ENCODE measurements at regions not wholly inside any gene's neighbourhood (a gene's known extent, or its start where the extent isn't known, plus 50 kb on each side); places are given as distances from the start of the nearest gene placed in this dataset.

DNA sequence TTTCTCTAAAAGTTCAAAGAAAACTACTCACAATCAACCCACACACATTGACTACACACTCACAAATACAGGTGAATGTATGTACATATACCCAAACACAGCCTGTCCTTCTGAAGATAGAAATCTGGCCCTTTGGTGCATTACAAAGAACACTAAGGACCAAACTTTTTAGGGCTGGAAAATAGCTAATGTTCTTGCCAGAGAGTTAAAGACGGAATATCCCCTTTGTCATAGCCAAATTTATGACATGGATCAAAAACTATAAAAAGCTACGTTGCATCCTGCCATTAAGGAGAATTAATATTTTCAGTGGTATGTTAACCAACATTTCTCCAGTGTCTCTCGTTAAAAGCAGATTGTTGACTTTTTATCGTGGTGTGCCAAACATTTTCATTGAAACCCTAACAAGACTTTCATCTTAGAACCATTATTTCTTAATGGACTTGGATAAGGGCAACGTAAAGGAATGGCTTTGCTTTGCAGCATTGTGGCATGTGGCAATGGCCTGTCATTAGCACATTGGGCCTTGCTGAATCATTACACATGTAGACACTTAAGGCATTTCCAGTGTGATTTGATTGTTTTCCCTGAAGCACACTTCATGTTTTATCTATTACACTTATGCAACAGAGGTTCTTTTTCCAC lies 150.9 kb upstream of the MEOX2 start:
- no peaks in the 10 kb centered on the region for H3F3A ChIP-seq (replicated peaks; ENCODE audit: low read depth)
- no peak overlapping the region for H3K4me2 ChIP-seq
- no peak overlapping the region for H3K27ac ChIP-seq (ENCODE audit: low read depth)
- H3K4me3 ChIP-seq, result no peak overlapping the region
- peaks cover 10% of the 10 kb centered on the region for H3K4me1 ChIP-seq (ENCODE audit: insufficient read depth)
- Mint-ChIP-seq H3K4me3 (no peak overlapping the region), H3K27me3 (ENCODE audit: insufficient read depth, low read depth, poor library complexity) (no peaks in the 10 kb centered on the region), H3K36me3 (ENCODE audit: low read depth) (no peaks in the 10 kb centered on the region), H3K9me3 (no peaks in the 10 kb centered on the region), H3K27ac (no peak overlapping the region), H3K4me1 (peaks cover 31% of the 10 kb centered on the region; the same call in 2 of the 3 replicates)
- no peak for ATAC-seq
- H3K27me3 ChIP-seq (ENCODE audit: insufficient read depth), result no peaks in the 10 kb centered on the region
- H2AFZ ChIP-seq, result no peak overlapping the region
- no peaks in the 10 kb centered on the region for H4K20me1 ChIP-seq (replicated peaks; ENCODE audit: insufficient read depth)
- no peak for DNase-seq (ENCODE audit: low spot score)
- no peaks in the 10 kb centered on the region for H3K36me3 ChIP-seq (ENCODE audit: insufficient read depth)
- H3K79me2 ChIP-seq (replicated peaks; ENCODE audit: insufficient read depth), result no peaks in the 10 kb centered on the region
- H3K9me2 ChIP-seq (ENCODE audit: insufficient read depth), result no peaks in the 10 kb centered on the region
- TF ChIP-seq, protein P1, sequence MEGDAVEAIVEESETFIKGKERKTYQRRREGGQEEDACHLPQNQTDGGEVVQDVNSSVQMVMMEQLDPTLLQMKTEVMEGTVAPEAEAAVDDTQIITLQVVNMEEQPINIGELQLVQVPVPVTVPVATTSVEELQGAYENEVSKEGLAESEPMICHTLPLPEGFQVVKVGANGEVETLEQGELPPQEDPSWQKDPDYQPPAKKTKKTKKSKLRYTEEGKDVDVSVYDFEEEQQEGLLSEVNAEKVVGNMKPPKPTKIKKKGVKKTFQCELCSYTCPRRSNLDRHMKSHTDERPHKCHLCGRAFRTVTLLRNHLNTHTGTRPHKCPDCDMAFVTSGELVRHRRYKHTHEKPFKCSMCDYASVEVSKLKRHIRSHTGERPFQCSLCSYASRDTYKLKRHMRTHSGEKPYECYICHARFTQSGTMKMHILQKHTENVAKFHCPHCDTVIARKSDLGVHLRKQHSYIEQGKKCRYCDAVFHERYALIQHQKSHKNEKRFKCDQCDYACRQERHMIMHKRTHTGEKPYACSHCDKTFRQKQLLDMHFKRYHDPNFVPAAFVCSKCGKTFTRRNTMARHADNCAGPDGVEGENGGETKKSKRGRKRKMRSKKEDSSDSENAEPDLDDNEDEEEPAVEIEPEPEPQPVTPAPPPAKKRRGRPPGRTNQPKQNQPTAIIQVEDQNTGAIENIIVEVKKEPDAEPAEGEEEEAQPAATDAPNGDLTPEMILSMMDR (conservative IDR thresholded peaks at IDR 0.05; ENCODE audit: low read depth in 2 of 2), result no peak
- TF ChIP-seq EZH2 (IDR thresholded peaks at IDR 0.05; ENCODE audit: low read depth, unreplicated experiment) (no peak), NANOG (IDR thresholded peaks at IDR 0.05; ENCODE audit: borderline replicate concordance) (no peak), CREB1 (CRISPR knock-in tag; IDR thresholded peaks at IDR 0.05; ENCODE audit: low read depth) (no peak), STAT1 (IDR thresholded peaks at IDR 0.05; ENCODE audit: unreplicated experiment) (no peak), ZNF331 (CRISPR knock-in tag; IDR thresholded peaks at IDR 0.05; ENCODE audit: low read depth) (no peak)

DNA sequence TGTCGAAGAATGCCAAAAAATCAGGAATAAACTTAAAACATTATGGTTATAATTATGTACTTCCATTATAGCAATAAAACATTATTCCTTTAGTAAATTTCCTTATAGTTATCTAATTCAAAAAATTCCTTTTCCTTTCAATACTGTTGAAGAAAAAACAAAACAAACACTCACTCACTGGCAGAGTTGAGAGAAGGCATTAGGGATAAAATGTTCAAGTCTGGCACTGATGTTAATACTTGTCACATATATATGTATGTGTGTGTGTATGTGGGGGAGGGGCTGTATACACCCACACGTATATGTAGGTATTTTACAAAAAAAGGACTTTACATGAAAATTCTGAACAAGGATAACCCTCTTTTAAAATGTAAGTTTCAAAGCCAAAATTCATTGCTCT lies 150.2 kb upstream of the MEOX2 start:
- H4K20me1 ChIP-seq (replicated peaks; ENCODE audit: insufficient read depth), result no peaks in the 10 kb centered on the region
- DNase-seq (ENCODE audit: low spot score), result no peak
- no peak overlapping the region for H3K4me3 Mint-ChIP-seq
- no peaks in the 10 kb centered on the region for H3K27me3 ChIP-seq (ENCODE audit: insufficient read depth)
- H3K9me3 Mint-ChIP-seq, result no peaks in the 10 kb centered on the region
- no peak for TF ChIP-seq ZNF114 (CRISPR knock-in tag; IDR thresholded peaks at IDR 0.05)
- TF ChIP-seq, protein P2, sequence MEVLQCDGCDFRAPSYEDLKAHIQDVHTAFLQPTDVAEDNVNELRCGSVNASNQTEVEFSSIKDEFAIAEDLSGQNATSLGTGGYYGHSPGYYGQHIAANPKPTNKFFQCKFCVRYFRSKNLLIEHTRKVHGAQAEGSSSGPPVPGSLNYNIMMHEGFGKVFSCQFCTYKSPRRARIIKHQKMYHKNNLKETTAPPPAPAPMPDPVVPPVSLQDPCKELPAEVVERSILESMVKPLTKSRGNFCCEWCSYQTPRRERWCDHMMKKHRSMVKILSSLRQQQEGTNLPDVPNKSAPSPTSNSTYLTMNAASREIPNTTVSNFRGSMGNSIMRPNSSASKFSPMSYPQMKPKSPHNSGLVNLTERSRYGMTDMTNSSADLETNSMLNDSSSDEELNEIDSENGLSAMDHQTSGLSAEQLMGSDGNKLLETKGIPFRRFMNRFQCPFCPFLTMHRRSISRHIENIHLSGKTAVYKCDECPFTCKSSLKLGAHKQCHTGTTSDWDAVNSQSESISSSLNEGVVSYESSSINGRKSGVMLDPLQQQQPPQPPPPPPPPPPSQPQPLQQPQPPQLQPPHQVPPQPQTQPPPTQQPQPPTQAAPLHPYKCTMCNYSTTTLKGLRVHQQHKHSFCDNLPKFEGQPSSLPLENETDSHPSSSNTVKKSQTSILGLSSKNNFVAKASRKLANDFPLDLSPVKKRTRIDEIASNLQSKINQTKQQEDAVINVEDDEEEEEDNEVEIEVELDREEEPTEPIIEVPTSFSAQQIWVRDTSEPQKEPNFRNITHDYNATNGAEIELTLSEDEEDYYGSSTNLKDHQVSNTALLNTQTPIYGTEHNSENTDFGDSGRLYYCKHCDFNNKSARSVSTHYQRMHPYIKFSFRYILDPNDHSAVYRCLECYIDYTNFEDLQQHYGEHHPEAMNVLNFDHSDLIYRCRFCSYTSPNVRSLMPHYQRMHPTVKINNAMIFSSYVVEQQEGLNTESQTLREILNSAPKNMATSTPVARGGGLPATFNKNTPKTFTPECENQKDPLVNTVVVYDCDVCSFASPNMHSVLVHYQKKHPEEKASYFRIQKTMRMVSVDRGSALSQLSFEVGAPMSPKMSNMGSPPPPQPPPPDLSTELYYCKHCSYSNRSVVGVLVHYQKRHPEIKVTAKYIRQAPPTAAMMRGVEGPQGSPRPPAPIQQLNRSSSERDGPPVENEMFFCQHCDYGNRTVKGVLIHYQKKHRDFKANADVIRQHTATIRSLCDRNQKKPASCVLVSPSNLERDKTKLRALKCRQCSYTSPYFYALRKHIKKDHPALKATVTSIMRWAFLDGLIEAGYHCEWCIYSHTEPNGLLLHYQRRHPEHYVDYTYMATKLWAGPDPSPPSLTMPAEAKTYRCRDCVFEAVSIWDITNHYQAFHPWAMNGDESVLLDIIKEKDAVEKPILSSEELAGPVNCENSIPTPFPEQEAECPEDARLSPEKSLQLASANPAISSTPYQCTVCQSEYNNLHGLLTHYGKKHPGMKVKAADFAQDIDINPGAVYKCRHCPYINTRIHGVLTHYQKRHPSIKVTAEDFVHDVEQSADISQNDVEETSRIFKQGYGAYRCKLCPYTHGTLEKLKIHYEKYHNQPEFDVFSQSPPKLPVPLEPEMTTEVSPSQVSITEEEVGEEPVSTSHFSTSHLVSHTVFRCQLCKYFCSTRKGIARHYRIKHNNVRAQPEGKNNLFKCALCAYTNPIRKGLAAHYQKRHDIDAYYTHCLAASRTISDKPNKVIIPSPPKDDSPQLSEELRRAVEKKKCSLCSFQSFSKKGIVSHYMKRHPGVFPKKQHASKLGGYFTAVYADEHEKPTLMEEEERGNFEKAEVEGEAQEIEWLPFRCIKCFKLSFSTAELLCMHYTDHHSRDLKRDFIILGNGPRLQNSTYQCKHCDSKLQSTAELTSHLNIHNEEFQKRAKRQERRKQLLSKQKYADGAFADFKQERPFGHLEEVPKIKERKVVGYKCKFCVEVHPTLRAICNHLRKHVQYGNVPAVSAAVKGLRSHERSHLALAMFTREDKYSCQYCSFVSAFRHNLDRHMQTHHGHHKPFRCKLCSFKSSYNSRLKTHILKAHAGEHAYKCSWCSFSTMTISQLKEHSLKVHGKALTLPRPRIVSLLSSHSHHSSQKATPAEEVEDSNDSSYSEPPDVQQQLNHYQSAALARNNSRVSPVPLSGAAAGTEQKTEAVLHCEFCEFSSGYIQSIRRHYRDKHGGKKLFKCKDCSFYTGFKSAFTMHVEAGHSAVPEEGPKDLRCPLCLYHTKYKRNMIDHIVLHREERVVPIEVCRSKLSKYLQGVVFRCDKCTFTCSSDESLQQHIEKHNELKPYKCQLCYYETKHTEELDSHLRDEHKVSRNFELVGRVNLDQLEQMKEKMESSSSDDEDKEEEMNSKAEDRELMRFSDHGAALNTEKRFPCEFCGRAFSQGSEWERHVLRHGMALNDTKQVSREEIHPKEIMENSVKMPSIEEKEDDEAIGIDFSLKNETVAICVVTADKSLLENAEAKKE (CRISPR knock-in tag; IDR thresholded peaks at IDR 0.05), result no peak
- TF ChIP-seq, protein P3, sequence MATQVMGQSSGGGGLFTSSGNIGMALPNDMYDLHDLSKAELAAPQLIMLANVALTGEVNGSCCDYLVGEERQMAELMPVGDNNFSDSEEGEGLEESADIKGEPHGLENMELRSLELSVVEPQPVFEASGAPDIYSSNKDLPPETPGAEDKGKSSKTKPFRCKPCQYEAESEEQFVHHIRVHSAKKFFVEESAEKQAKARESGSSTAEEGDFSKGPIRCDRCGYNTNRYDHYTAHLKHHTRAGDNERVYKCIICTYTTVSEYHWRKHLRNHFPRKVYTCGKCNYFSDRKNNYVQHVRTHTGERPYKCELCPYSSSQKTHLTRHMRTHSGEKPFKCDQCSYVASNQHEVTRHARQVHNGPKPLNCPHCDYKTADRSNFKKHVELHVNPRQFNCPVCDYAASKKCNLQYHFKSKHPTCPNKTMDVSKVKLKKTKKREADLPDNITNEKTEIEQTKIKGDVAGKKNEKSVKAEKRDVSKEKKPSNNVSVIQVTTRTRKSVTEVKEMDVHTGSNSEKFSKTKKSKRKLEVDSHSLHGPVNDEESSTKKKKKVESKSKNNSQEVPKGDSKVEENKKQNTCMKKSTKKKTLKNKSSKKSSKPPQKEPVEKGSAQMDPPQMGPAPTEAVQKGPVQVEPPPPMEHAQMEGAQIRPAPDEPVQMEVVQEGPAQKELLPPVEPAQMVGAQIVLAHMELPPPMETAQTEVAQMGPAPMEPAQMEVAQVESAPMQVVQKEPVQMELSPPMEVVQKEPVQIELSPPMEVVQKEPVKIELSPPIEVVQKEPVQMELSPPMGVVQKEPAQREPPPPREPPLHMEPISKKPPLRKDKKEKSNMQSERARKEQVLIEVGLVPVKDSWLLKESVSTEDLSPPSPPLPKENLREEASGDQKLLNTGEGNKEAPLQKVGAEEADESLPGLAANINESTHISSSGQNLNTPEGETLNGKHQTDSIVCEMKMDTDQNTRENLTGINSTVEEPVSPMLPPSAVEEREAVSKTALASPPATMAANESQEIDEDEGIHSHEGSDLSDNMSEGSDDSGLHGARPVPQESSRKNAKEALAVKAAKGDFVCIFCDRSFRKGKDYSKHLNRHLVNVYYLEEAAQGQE (IDR thresholded peaks at IDR 0.05; ENCODE audit: unreplicated experiment), result no peak
- H3K4me1 Mint-ChIP-seq, result peaks cover 34% of the 10 kb centered on the region; the same call in 2 of the 3 replicates
- H3K27ac Mint-ChIP-seq, result no peak overlapping the region
- H3K9me2 ChIP-seq (ENCODE audit: insufficient read depth), result no peaks in the 10 kb centered on the region
- H3K4me3 ChIP-seq, result no peak overlapping the region
- no peaks in the 10 kb centered on the region for H3F3A ChIP-seq (replicated peaks; ENCODE audit: low read depth)
- H3K27me3 Mint-ChIP-seq (ENCODE audit: insufficient read depth, low read depth, poor library complexity), result no peaks in the 10 kb centered on the region
- H3K4me1 ChIP-seq (ENCODE audit: insufficient read depth), result peaks cover 10% of the 10 kb centered on the region
- H3K36me3 Mint-ChIP-seq (ENCODE audit: low read depth), result no peaks in the 10 kb centered on the region
- H3K27ac ChIP-seq (ENCODE audit: low read depth), result no peak overlapping the region
- no peaks in the 10 kb centered on the region for H3K36me3 ChIP-seq (ENCODE audit: insufficient read depth)
- no peak overlapping the region for H2AFZ ChIP-seq
- no peak for ATAC-seq
- no peak overlapping the region for H3K4me2 ChIP-seq
- H3K79me2 ChIP-seq (replicated peaks; ENCODE audit: insufficient read depth), result no peaks in the 10 kb centered on the region

Measured in GM23338 (cell line).